SK-N-SH (cell line): ENCODE measurements at regions not wholly inside any gene's neighbourhood (a gene's known extent, or its start where the extent isn't known, plus 50 kb on each side); places are given as distances from the start of the nearest gene placed in this dataset.

ENCODE experiments used
- CTCF ChIA-PET: fragments of 300-600, 350-600 bp; formaldehyde crosslinking; extraction: SDS; loops from one replicate; lab custom pipeline; 2021; lab: Yijun Ruan, JAX
- POLR2A ChIA-PET: fragments of 350-600 bp; sonication (Branson Sonifier 250); formaldehyde crosslinking; extraction: SDS; loops from one replicate; lab custom pipeline; 2020; ENCODE audit warnings: antibody characterized with exemption, inconsistent platforms; lab: Yijun Ruan, JAX
- DNase-seq: peaks from one replicate; pipeline ENCODE4 v3.0.0; 2012
- H2AFZ ChIP-seq: fragments of 200-600 bp; sonication (generic); 2 replicates; pipeline ENCODE4 v1.8.1; 2016; ENCODE audit warnings: antibody characterized with exemption, mild to moderate bottlenecking, low read depth
- H3F3A ChIP-seq: fragments of 200-600 bp; sonication (generic); replicated peaks from 2 replicates; pipeline ENCODE3; 2016; ENCODE audit warnings: antibody characterized with exemption, mild to moderate bottlenecking; ENCODE audit not compliant: insufficient read depth
- H3K27ac ChIP-seq, 2 experiments: fragments of 200-500 bp in 1 of 2; fragments of 200-600 bp in 1 of 2; sonication (Bioruptor generic) in 1 of 2; sonication (generic), shearing (Covaris generic) in 1 of 2; 2 replicates each; pipeline versions ENCODE4 v1.5.1 to v1.6.1; 2014 to 2016; ENCODE audit warnings: low read depth in 2 of 2, inconsistent platforms in 1 of 2, low read length in 1 of 2, mild to moderate bottlenecking in 1 of 2, mixed read lengths in 1 of 2
- H3K27me3 ChIP-seq: fragments of 200-600 bp; sonication (generic), shearing (Covaris generic); 2 replicates; pipeline ENCODE4 v1.6.1; 2016; ENCODE audit warnings: mixed run types; ENCODE audit not compliant: insufficient read depth
- H3K36me3 ChIP-seq, 2 experiments: fragments of 200-500 bp in 1 of 2; fragments of 200-600 bp in 1 of 2; sonication (Bioruptor generic) in 1 of 2; sonication (generic) in 1 of 2; replicated peaks in 1 of 2; 2 replicates each; pipeline versions ENCODE3 to v1.5.1; 2014 to 2016; ENCODE audit warnings: low read length in 1 of 2, mild to moderate bottlenecking in 1 of 2; ENCODE audit not compliant: insufficient read depth in 2 of 2, control insufficient read depth in 1 of 2
- H3K4me1 ChIP-seq, 2 experiments: fragments of 200-500 bp in 1 of 2; fragments of 200-600 bp in 1 of 2; sonication (Bioruptor generic) in 1 of 2; sonication (generic), shearing (Covaris generic) in 1 of 2; 2 replicates each; pipeline versions ENCODE4 v1.5.1 to v1.6.1; 2014 to 2016; ENCODE audit warnings: low read depth in 1 of 2, low read length in 1 of 2, mixed run types in 1 of 2; ENCODE audit not compliant: insufficient read depth in 2 of 2, control insufficient read depth in 1 of 2
- H3K4me2 ChIP-seq: fragments of 200-600 bp; sonication (generic), shearing (Covaris generic); 2 replicates; pipeline ENCODE4 v1.6.1; 2017; ENCODE audit warnings: mixed run types
- H3K4me3 ChIP-seq, 2 experiments: fragments of 200-500 bp in 1 of 2; fragments of 200-600 bp in 1 of 2; sonication (Bioruptor generic) in 1 of 2; sonication (generic), shearing (Covaris generic) in 1 of 2; 2 replicates each; pipeline versions ENCODE4 v1.5.1 to v1.8.1; 2014 to 2016; ENCODE audit warnings: low read depth in 2 of 2, inconsistent platforms in 1 of 2, low read length in 1 of 2, mild to moderate bottlenecking in 1 of 2, mixed read lengths in 1 of 2, moderate library complexity in 1 of 2
- H3K79me2 ChIP-seq: fragments of 200-600 bp; sonication (generic); 2 replicates; pipeline ENCODE4 v1.8.1; 2017; ENCODE audit warnings: mild to moderate bottlenecking; ENCODE audit not compliant: insufficient read depth
- H3K9ac ChIP-seq: fragments of 200-600 bp; sonication (generic); 2 replicates; pipeline ENCODE4 v1.6.1; 2017; ENCODE audit warnings: mixed run types
- H3K9me2 ChIP-seq: fragments of 200-600 bp; sonication (generic); 2 replicates; pipeline ENCODE4 v1.6.1; 2017; ENCODE audit warnings: mixed run types
- H3K9me3 ChIP-seq: fragments of 200-600 bp; sonication (generic); 2 replicates; pipeline ENCODE4 v1.6.1; 2017; ENCODE audit warnings: mixed run types, mild to moderate bottlenecking, moderate library complexity
- H4K20me1 ChIP-seq: fragments of 200-600 bp; sonication (generic); 2 replicates; pipeline ENCODE4 v1.6.1; 2017; ENCODE audit warnings: mild to moderate bottlenecking, mixed run types; ENCODE audit not compliant: insufficient read depth
- CHD2 ChIP-seq: fragments of 150-350 bp; IDR thresholded peaks from 2 replicates; pipeline ENCODE4 v1.6.1; 2018; ENCODE audit warnings: low read length; ENCODE audit not compliant: partially characterized antibody
- CTCF ChIP-seq: fragments of 200-600 bp; sonication (generic); IDR thresholded peaks from 2 replicates; pipeline ENCODE4 v1.6.1; 2017; ENCODE audit warnings: antibody characterized with exemption, mild to moderate bottlenecking, moderate library complexity
- ELF1 ChIP-seq: IDR thresholded peaks from 2 replicates; pipeline ENCODE4 v1.4.0; 2012
- EZH2phosphoT487 ChIP-seq: fragments of 200-600 bp; sonication (generic); IDR thresholded peaks from 2 replicates; pipeline ENCODE4 v1.6.1; 2017; ENCODE audit warnings: low read depth, mixed run types, mild to moderate bottlenecking, antibody characterized with exemption, moderate library complexity, borderline replicate concordance
- FOXJ3 ChIP-seq: sonication (generic); formaldehyde crosslinking; IDR thresholded peaks from 2 replicates; pipeline ENCODE4 v1.5.1; 2020; ENCODE audit warnings: mild to moderate bottlenecking, missing genetic modification reagents
- GABPA ChIP-seq: IDR thresholded peaks from 2 replicates; pipeline ENCODE4 v1.4.0; 2012; ENCODE audit warnings: low read depth, mild to moderate bottlenecking
- GATA2 ChIP-seq: sonication (generic); formaldehyde crosslinking; IDR thresholded peaks from 2 replicates; pipeline ENCODE4 v1.5.0; 2020; ENCODE audit warnings: mild to moderate bottlenecking, missing genetic modification reagents
- IRF3 ChIP-seq: fragments of 150-350 bp; IDR thresholded peaks from 2 replicates; pipeline ENCODE4 v1.6.1; 2016; ENCODE audit warnings: mild to moderate bottlenecking, low read depth, low read length
- MAX ChIP-seq: IDR thresholded peaks from 2 replicates; pipeline ENCODE4 v1.4.0; 2012; ENCODE audit warnings: low read depth
- MEF2A ChIP-seq: IDR thresholded peaks from 2 replicates; pipeline ENCODE4 v1.4.0; 2012; ENCODE audit warnings: low read depth, borderline replicate concordance
- NRF1 ChIP-seq: IDR thresholded peaks from 2 replicates; pipeline ENCODE4 v1.6.1; 2012; ENCODE audit warnings: low read depth, mild to moderate bottlenecking, low read length
- POLR2AphosphoS5 ChIP-seq: IDR thresholded peaks from 2 replicates; pipeline ENCODE4 v1.6.1; 2012; ENCODE audit warnings: low read depth, low read length
- RAD21 ChIP-seq: IDR thresholded peaks from 2 replicates; pipeline ENCODE4 v1.6.1; 2012; ENCODE audit warnings: mild to moderate bottlenecking, low read length
- RCOR1 ChIP-seq: fragments of 150-350 bp; IDR thresholded peaks from 2 replicates; pipeline ENCODE4 v1.6.1; 2017; ENCODE audit warnings: antibody characterized with exemption, low read length
- RFX5 ChIP-seq: IDR thresholded peaks from 2 replicates; pipeline ENCODE4 v1.6.1; 2012; ENCODE audit warnings: mild to moderate bottlenecking, improper control_type of control experiment, low read length
- SIN3A ChIP-seq: IDR thresholded peaks from 2 replicates; pipeline ENCODE4 v1.6.1; 2012; ENCODE audit warnings: low read depth, mild to moderate bottlenecking, low read length, moderate library complexity, borderline replicate concordance
- SMC3 ChIP-seq: IDR thresholded peaks from 2 replicates; pipeline ENCODE4 v1.6.1; 2012; ENCODE audit warnings: low read depth, low read length, improper control_type of control experiment
- TAF1 ChIP-seq: IDR thresholded peaks from 2 replicates; pipeline ENCODE4 v1.6.1; 2012; ENCODE audit warnings: low read depth, mild to moderate bottlenecking, low read length, moderate library complexity, borderline replicate concordance
- TCF12 ChIP-seq: IDR thresholded peaks from 2 replicates; pipeline ENCODE4 v1.4.0; 2012
- TEAD4 ChIP-seq: IDR thresholded peaks from 2 replicates; pipeline ENCODE4 v1.4.0; 2012; ENCODE audit warnings: mild to moderate bottlenecking, borderline replicate concordance; ENCODE audit not compliant: insufficient read depth
- USF2 ChIP-seq: fragments of 150-350 bp; IDR thresholded peaks from 2 replicates; pipeline ENCODE4 v1.6.1; 2017; ENCODE audit warnings: antibody characterized with exemption, low read length, low read depth, borderline replicate concordance
- WGBS: methylation state at CpG from one replicate; pipeline ENCODE4 v1.1.6; 2017; ENCODE audit warnings: low lambda C conversion rate; 5-methylcytosine and 5-hydroxymethylcytosine counted together

- H3K4me2 ChIP-seq = no peak overlapping the region
- POLR2A ChIA-PET = no interaction called here
- H3K79me2 ChIP-seq = no peaks in the 10 kb centered on the region
- no peaks in the 10 kb centered on the region for H3F3A ChIP-seq
- H3K4me1 ChIP-seq = peaks cover 6 to 30% of the 10 kb centered on the region in 2 experiments; a peak in 3 of 4 replicates
- no peaks in the 10 kb centered on the region for H4K20me1 ChIP-seq
- 92% methylated on average over 6 of the region's 6 CpGs for WGBS
- H3K36me3 ChIP-seq = no peaks in the 10 kb centered on the region
- H2AFZ ChIP-seq = no peak overlapping the region
- no peak overlapping the region for H3K27ac ChIP-seq
- H3K9me3 ChIP-seq = no peaks in the 10 kb centered on the region
- no peak overlapping the region for H3K4me3 ChIP-seq
- CTCF ChIA-PET = no interaction called here
- H3K9ac ChIP-seq = no peak overlapping the region
- no peaks in the 10 kb centered on the region for H3K27me3 ChIP-seq
- H3K9me2 ChIP-seq = no peaks in the 10 kb centered on the region
- no peak for DNase-seq
- TF ChIP-seq MAX = no peak
- TF ChIP-seq IRF3 = no peak
- no peak for TF ChIP-seq RCOR1
- TF ChIP-seq NRF1 = no peak
- no peak for TF ChIP-seq FOXJ3
These were observed 102.7 kb upstream of the SPRY4 start for GRCh38 chr5:142427529-142427928.

- Histone ChIP-seq H3K9me2 (no peaks in the 10 kb centered on the region), H3K36me3 (no peaks in the 10 kb centered on the region), H2AFZ (no peak overlapping the region), H4K20me1 (no peaks in the 10 kb centered on the region), H3K9ac (no peak overlapping the region), H3K9me3 (no peaks in the 10 kb centered on the region), H3K4me1 (peaks cover 2 to 32% of the 10 kb centered on the region in 2 experiments; a peak in 3 of 4 replicates), H3K79me2 (no peaks in the 10 kb centered on the region), H3K4me2 (no peak overlapping the region), H3F3A (peaks cover 4% of the 10 kb centered on the region), H3K4me3 (no peak overlapping the region), H3K27me3 (no peaks in the 10 kb centered on the region), H3K27ac (no peak overlapping the region)
- 93% methylated on average over 6 of the region's 7 CpGs for WGBS
- CTCF ChIA-PET = no interaction called here
- POLR2A ChIA-PET = no interaction called here
- no peak for TF ChIP-seq RFX5
- no peak for TF ChIP-seq ELF1
- TF ChIP-seq RAD21 = no peak
- TF ChIP-seq TAF1 = no peak
- no peak for TF ChIP-seq MEF2A
- no peak for TF ChIP-seq GABPA
- no peak for TF ChIP-seq USF2
- TF ChIP-seq SIN3A = no peak
- no peak for TF ChIP-seq SMC3
- TF ChIP-seq CTCF = no peak
- TF ChIP-seq TEAD4 = no peak
- TF ChIP-seq EZH2phosphoT487 = no peak
- no peak for TF ChIP-seq CHD2
- TF ChIP-seq POLR2AphosphoS5 = no peak
- no peak for TF ChIP-seq TCF12
- TF ChIP-seq GATA2 (CRISPR knock-in tag) = no peak
- no peak for TF ChIP-seq IRF3
- DNase-seq = no peak
These were observed 102.2 kb upstream of the SPRY4 start for GRCh38 chr5:142427015-142427364.
